ENCODE measurements at regions not wholly inside any gene's neighbourhood (a gene's known extent, or its start where the extent isn't known, plus 50 kb on each side); places are given as distances from the start of the nearest gene placed in this dataset.

- FAIRE-seq = no peak
- DNase-seq (ENCODE audit: low spot score) = no peak
Observed at GRCh38 chr2:59528525-59528924, 1024.9 kb downstream of the BCL11A start.

- FAIRE-seq (no peak), DNase-seq (ENCODE audit: low spot score) (no peak)
Observed at GRCh38 chr2:59502981-59503380, 1050.5 kb downstream of the BCL11A start.

- no peak for FAIRE-seq
Observed at GRCh38 chr2:59490994-59491393, 1062.5 kb downstream of the BCL11A start.

GRCh38 chr2:59490192-59490591, 1063.3 kb downstream of the BCL11A start:
- DNase-seq (ENCODE audit: low spot score) (no peak), FAIRE-seq (no peak)

More at GRCh38 chr2:59490994-59491393, 1062.5 kb downstream of the BCL11A start:
- DNase-seq (ENCODE audit: low spot score) = no peak

- FAIRE-seq (no peak), DNase-seq (ENCODE audit: low spot score) (no peak)
Observed at GRCh38 chr2:59484673-59485072, 1068.8 kb downstream of the BCL11A start.

GRCh38 chr2:59463426-59463825, 1090.0 kb downstream of the BCL11A start:
- no peak for DNase-seq (ENCODE audit: low spot score)
- FAIRE-seq = no peak

- no peak for FAIRE-seq
- DNase-seq (ENCODE audit: low spot score) = no peak
Observed at GRCh38 chr2:59462422-59463197, 1090.8 kb downstream of the BCL11A start.

GRCh38 chr2:59461127-59461526, 1092.3 kb downstream of the BCL11A start:
- DNase-seq (ENCODE audit: low spot score) (no peak), FAIRE-seq (no peak)

GRCh38 chr2:59458800-59459199, 1094.7 kb downstream of the BCL11A start:
- DNase-seq (ENCODE audit: low spot score) (no peak), FAIRE-seq (no peak)

- no peak for FAIRE-seq
Observed at GRCh38 chr2:59456285-59456684, 1097.2 kb downstream of the BCL11A start.

GRCh38 chr2:59449274-59449673, 1104.2 kb downstream of the BCL11A start:
- no peak for FAIRE-seq

More at GRCh38 chr2:59456285-59456684, 1097.2 kb downstream of the BCL11A start:
- DNase-seq (ENCODE audit: low spot score) = no peak

GRCh38 chr2:59440491-59440890, 1113.0 kb downstream of the BCL11A start:
- no peak for DNase-seq (ENCODE audit: low spot score)
- no peak for FAIRE-seq

More at GRCh38 chr2:59449274-59449673, 1104.2 kb downstream of the BCL11A start:
- no peak for DNase-seq (ENCODE audit: low spot score)

- no peak for FAIRE-seq
Observed at GRCh38 chr2:59435635-59436034, 1117.8 kb downstream of the BCL11A start.

GRCh38 chr2:59428940-59429339, 1124.5 kb downstream of the BCL11A start:
- FAIRE-seq (no peak), DNase-seq (ENCODE audit: low spot score) (no peak)

More at GRCh38 chr2:59435635-59436034, 1117.8 kb downstream of the BCL11A start:
- no peak for DNase-seq (ENCODE audit: low spot score)

GRCh38 chr2:59427980-59428379, 1125.5 kb downstream of the BCL11A start:
- FAIRE-seq = no peak
- DNase-seq (ENCODE audit: low spot score) = no peak

- DNase-seq (ENCODE audit: low spot score) (no peak), FAIRE-seq (no peak)
Observed at GRCh38 chr2:59425247-59425646, 1128.2 kb downstream of the BCL11A start.

- FAIRE-seq = no peak
- DNase-seq (ENCODE audit: low spot score) = no peak
Observed at GRCh38 chr2:59413751-59414570, 1139.5 kb downstream of the BCL11A start.

GRCh38 chr2:59399126-59399525, 1154.3 kb downstream of the BCL11A start:
- DNase-seq (ENCODE audit: low spot score) (no peak), FAIRE-seq (no peak)

- FAIRE-seq (no peak), DNase-seq (ENCODE audit: low spot score) (no peak)
Observed at GRCh38 chr2:59398081-59398480, 1155.4 kb downstream of the BCL11A start.

- no peak for FAIRE-seq
- DNase-seq (ENCODE audit: low spot score) = no peak
Observed at GRCh38 chr2:59395119-59395518, 1154.0 kb upstream of the FANCL start.

GRCh38 chr2:59391896-59392295, 1150.8 kb upstream of the FANCL start:
- FAIRE-seq = no peak

GRCh38 chr2:59390581-59390980, 1149.5 kb upstream of the FANCL start:
- DNase-seq (ENCODE audit: low spot score) (no peak), FAIRE-seq (no peak)

More at GRCh38 chr2:59391896-59392295, 1150.8 kb upstream of the FANCL start:
- no peak for DNase-seq (ENCODE audit: low spot score)
